T-cell (primary cell): ENCODE measurements at regions not wholly inside any gene's neighbourhood (a gene's known extent, or its start where the extent isn't known, plus 50 kb on each side); places are given as distances from the start of the nearest gene placed in this dataset.

Experiments
- ATAC-seq, 4 experiments: fragments of 200-7000 bp in 3 of 4; fragments of 150-1000 bp in 1 of 4; cut with Tn5 transposase; replicated peaks in 1 of 4; 1 replicate in 3 of 4; 2 replicates in 1 of 4; pipeline ENCODE4 v1.10.0; 2021; ENCODE audit warnings: moderate library complexity in 3 of 4, mild to moderate bottlenecking in 2 of 4, moderate number of reproducible peaks in 1 of 4
- CTCF ChIA-PET, 2 donors: fragments of 300-600 bp; sonication (Branson Sonifier 250); formaldehyde crosslinking; loops; one replicate each; lab custom pipeline; 2022; ENCODE audit warnings: antibody characterized with exemption in 2 of 2; lab: Charles Lee
- POLR2A ChIA-PET, 2 donors: fragments of 300-600 bp; sonication (Branson Sonifier 250); formaldehyde crosslinking; loops; one replicate each; lab custom pipeline; 2022; ENCODE audit warnings: antibody characterized with exemption in 2 of 2; lab: Charles Lee
- DNase-seq, 35 experiments: peaks; one replicate each; pipeline versions ENCODE4 v3.0.0 to v3.0.0-alpha.2; 2013 to 2023
- H3K27ac ChIP-seq: one replicate; pipeline ENCODE4 v1.5.1; 2013; ENCODE audit warnings: low read length
- H3K27me3 ChIP-seq, 2 experiments: replicated peaks in 1 of 2; 1 replicate in 1 of 2; 2 replicates in 1 of 2; pipeline versions ENCODE4 v1.6.1 to v1.7.0; 2013; ENCODE audit warnings: low read length in 1 of 2, mixed read lengths in 1 of 2; ENCODE audit not compliant: control insufficient read depth in 2 of 2, insufficient read depth in 2 of 2; ENCODE audit errors: extremely low read depth in 1 of 2
- H3K36me3 ChIP-seq, 2 donors: 1 replicate in 1 of 2; 2 replicates in 1 of 2; pipeline versions ENCODE4 v1.6.1 to v1.7.0; 2013; ENCODE audit warnings: low read length in 1 of 2; ENCODE audit not compliant: control insufficient read depth in 2 of 2, insufficient read depth in 1 of 2; ENCODE audit errors: extremely low read depth in 1 of 2
- H3K4me1 ChIP-seq, 2 experiments: 1 replicate in 1 of 2; 2 replicates in 1 of 2; pipeline versions ENCODE4 v1.6.1 to v1.7.0; 2013; ENCODE audit warnings: low read length in 2 of 2, mixed read lengths in 1 of 2; ENCODE audit not compliant: insufficient read depth in 2 of 2, control insufficient read depth in 1 of 2; ENCODE audit errors: extremely low read depth in 1 of 2
- H3K4me3 ChIP-seq, 2 donors: 1 replicate in 1 of 2; 2 replicates in 1 of 2; pipeline versions ENCODE4 v1.5.1 to v1.7.0; 2013; ENCODE audit warnings: mild to moderate bottlenecking in 2 of 2, low read length in 1 of 2, moderate library complexity in 1 of 2; ENCODE audit not compliant: control insufficient read depth in 1 of 2; ENCODE audit errors: extremely low read depth in 1 of 2
- H3K9me3 ChIP-seq: 2 replicates; pipeline ENCODE4 v1.7.0; 2013
- H3K27ac Mint-ChIP-seq, 2 donors: one replicate each; pipeline ENCODE4 v1.8.0; 2020 to 2021; ENCODE audit warnings: mild to moderate bottlenecking in 2 of 2, mixed read lengths in 2 of 2
- H3K27me3 Mint-ChIP-seq, 2 donors: one replicate each; pipeline ENCODE4 v1.8.0; 2021 to 2022; ENCODE audit warnings: mixed read lengths in 2 of 2
- H3K36me3 Mint-ChIP-seq: one replicate; pipeline ENCODE4 v1.8.0; 2021; ENCODE audit warnings: mixed read lengths
- H3K4me1 Mint-ChIP-seq, 3 donors: one replicate each; pipeline ENCODE4 v1.8.0; 2020 to 2022; ENCODE audit warnings: mixed read lengths in 3 of 3, mild to moderate bottlenecking in 1 of 3
- H3K4me3 Mint-ChIP-seq, 3 donors: one replicate each; pipeline ENCODE4 v1.8.0; 2020 to 2022; ENCODE audit warnings: mild to moderate bottlenecking in 3 of 3, mixed read lengths in 3 of 3, moderate library complexity in 3 of 3
- H3K9me3 Mint-ChIP-seq, 3 donors: one replicate each; pipeline ENCODE4 v1.8.0; 2020 to 2022; ENCODE audit warnings: mixed read lengths in 3 of 3
- WGBS: methylation state at CpG from one replicate; pipeline ENCODE4 v1.1.5; 2013; ENCODE audit warnings: missing lambda C conversion rate; ENCODE audit not compliant: insufficient coverage; 5-methylcytosine and 5-hydroxymethylcytosine counted together

DNA sequence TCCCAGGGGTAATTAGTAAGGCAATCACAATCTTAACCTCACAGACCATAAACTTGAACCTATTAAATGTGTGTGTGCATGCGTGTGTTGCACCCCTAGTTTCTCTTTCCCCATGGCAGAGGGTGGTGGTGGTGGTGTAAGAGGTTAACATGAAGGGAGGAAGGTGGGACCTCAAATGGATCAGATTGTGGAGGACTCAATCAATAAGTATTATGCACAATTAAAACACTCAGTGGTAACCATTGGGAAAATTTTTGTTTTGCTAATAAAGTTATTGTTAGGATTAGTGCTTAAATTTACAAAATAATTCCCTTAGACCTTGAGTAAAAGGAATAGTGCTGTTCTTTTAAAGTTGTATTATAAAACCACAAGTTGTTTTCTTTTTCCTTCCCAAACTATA, 283.0 kb downstream of the OLFM3 start:
- ChIA-PET CTCF (no interaction called here), POLR2A (no interaction called here)

DNA sequence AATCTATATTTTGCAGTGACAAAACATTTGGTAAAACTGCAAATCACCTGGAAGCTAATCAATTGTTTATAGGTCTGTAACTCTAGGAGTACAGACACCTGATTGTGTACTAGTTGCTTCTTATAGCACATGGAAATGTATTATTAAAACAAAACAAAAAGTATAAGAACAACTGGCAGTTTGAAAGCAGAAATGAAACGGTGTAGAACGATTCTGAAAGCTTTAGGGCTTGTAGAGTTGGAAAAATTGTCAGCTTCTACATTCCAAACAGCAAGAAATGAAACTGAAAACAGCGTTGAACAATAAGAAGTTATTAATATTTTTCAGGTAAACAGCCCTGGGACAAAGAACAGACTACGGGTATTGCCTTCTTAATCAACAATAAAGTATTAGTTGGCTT, 273.3 kb downstream of the OLFM3 start:
- H3K4me1 Mint-ChIP-seq = no peaks in the 10 kb centered on the region

More for the DNA sequence above, 283.0 kb downstream of the OLFM3 start:
- Histone ChIP-seq H3K4me1 (no peaks in the 10 kb centered on the region), H3K27me3 (no peaks in the 10 kb centered on the region), H3K36me3 (no peaks in the 10 kb centered on the region), H3K27ac (no peak overlapping the region), H3K4me3 (no peak overlapping the region), H3K9me3 (no peaks in the 10 kb centered on the region)
- Mint-ChIP-seq H3K27ac (no peak overlapping the region), H3K4me3 (no peak overlapping the region), H3K36me3 (no peaks in the 10 kb centered on the region), H3K27me3 (no peaks in the 10 kb centered on the region), H3K9me3 (peaks cover 0 to 4% (median 0%) of the 10 kb centered on the region in 3 donors), H3K4me1 (no peaks in the 10 kb centered on the region)
- no peak for DNase-seq
- WGBS = no CpG with 5 or more reads among the region's 1 CpG
- no peak for ATAC-seq

DNA sequence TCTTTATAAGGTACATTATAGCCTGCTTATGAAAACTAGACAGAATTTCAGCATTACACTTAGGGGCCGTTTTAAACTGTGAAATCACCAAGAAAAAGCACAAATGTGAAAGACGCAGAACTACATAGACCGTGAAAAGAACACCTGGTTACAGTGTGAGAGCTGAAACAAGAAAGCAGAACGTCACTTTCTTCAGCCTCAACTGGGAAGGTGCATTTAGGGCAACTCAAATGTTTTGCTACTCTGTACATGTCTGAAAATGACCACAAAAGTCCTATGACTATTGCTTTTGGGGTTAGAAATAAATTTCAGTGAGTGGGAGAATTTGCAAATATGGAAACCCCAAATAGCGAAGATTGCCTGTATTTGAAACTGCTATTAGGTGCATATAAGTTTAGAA, 268.7 kb downstream of the OLFM3 start:
- no peaks in the 10 kb centered on the region for H3K9me3 Mint-ChIP-seq
- peaks cover 0 to 5% of the 10 kb centered on the region in 2 donors for H3K27me3 Mint-ChIP-seq
- Histone ChIP-seq H3K4me1 (no peaks in the 10 kb centered on the region), H3K4me3 (no peak overlapping the region), H3K27me3 (no peaks in the 10 kb centered on the region), H3K9me3 (no peaks in the 10 kb centered on the region), H3K27ac (no peak overlapping the region), H3K36me3 (no peaks in the 10 kb centered on the region)
- H3K4me1 Mint-ChIP-seq = no peaks in the 10 kb centered on the region
- ATAC-seq = no peak
- no peak overlapping the region for H3K4me3 Mint-ChIP-seq
- no peaks in the 10 kb centered on the region for H3K36me3 Mint-ChIP-seq
- POLR2A ChIA-PET = no interaction called here
- CTCF ChIA-PET = no interaction called here
- WGBS = 100% methylated on average over 1 of the region's 5 CpGs
- no peak overlapping the region for H3K27ac Mint-ChIP-seq
- DNase-seq = no peak

More for the DNA sequence above, 273.3 kb downstream of the OLFM3 start:
- H3K27ac Mint-ChIP-seq = no peak overlapping the region
- no peak overlapping the region for H3K27ac ChIP-seq
- CTCF ChIA-PET = no interaction called here
- no CpG with 5 or more reads among the region's 4 CpGs for WGBS
- no peaks in the 10 kb centered on the region for H3K27me3 ChIP-seq
- POLR2A ChIA-PET = no interaction called here
- H3K27me3 Mint-ChIP-seq = peaks cover 0 to 4% of the 10 kb centered on the region in 2 donors
- H3K9me3 Mint-ChIP-seq = no peaks in the 10 kb centered on the region
- no peaks in the 10 kb centered on the region for H3K4me1 ChIP-seq
- H3K4me3 Mint-ChIP-seq = no peak overlapping the region
- H3K9me3 ChIP-seq = no peaks in the 10 kb centered on the region
- no peaks in the 10 kb centered on the region for H3K36me3 ChIP-seq
- DNase-seq (no peak), ATAC-seq (no peak)
- H3K4me3 ChIP-seq = no peak overlapping the region
- no peaks in the 10 kb centered on the region for H3K36me3 Mint-ChIP-seq

DNA sequence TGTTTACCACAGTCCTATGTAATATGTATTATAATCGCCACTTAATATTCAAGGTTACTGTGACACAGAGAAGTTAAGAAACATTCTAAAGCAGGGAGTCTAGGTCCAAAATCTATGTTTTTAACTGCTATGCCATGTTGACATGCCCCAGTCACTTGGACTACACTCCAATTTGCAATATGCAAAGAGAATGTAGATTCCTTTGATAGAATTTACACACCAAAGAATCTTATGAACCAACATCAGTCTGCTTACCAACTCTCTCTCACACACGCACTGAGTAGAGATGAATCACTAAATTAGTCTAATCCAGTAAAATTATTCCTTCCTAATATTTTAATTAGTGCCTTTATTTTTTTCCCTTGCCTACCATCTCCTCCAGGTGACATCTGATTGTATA, 266.2 kb downstream of the OLFM3 start:
- DNase-seq = no peak
- Mint-ChIP-seq H3K4me1 (no peaks in the 10 kb centered on the region), H3K27ac (no peak overlapping the region), H3K9me3 (no peaks in the 10 kb centered on the region), H3K4me3 (no peak overlapping the region), H3K27me3 (peaks cover 0 to 15% of the 10 kb centered on the region in 2 donors), H3K36me3 (no peaks in the 10 kb centered on the region)
- no peaks in the 10 kb centered on the region for H3K36me3 ChIP-seq
- CTCF ChIA-PET = no interaction called here
- H3K27me3 ChIP-seq = no peaks in the 10 kb centered on the region
- H3K9me3 ChIP-seq = no peaks in the 10 kb centered on the region
- no peak for ATAC-seq
- POLR2A ChIA-PET = no interaction called here
- WGBS = no CpG with 5 or more reads among the region's 2 CpGs
- no peak overlapping the region for H3K4me3 ChIP-seq
- no peak overlapping the region for H3K27ac ChIP-seq
- no peaks in the 10 kb centered on the region for H3K4me1 ChIP-seq

DNA sequence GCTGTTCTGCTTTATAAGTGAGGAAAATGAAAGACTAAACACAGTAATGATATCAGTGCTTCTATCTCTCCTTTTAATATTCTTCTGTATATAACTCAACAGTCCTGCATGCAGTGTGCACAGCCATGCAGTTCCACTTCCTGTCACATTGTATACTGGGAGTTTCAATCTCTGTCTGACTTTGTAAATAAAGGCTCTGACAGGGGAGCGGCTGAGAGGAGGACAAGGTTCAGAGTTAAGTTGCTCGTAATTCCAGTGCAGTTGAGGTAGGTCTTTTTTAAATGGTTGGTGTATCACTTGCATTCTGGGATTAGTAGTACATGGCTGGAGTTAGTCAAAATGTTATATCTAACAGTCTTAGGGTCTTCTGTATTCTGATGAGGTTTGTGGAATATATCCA, 264.5 kb downstream of the OLFM3 start:
- Histone ChIP-seq H3K9me3 (no peaks in the 10 kb centered on the region), H3K4me1 (no peaks in the 10 kb centered on the region), H3K4me3 (no peak overlapping the region), H3K27me3 (no peaks in the 10 kb centered on the region), H3K36me3 (no peaks in the 10 kb centered on the region), H3K27ac (no peak overlapping the region)
- ChIA-PET CTCF (interaction anchor here in 1 of 2 donors (0.7 kb wide), 1 partner anchor 9 kb away, joined by 3 read pairs; no protein-coding TSS in a partner anchor), POLR2A (no interaction called here)
- H3K4me1 Mint-ChIP-seq = no peaks in the 10 kb centered on the region
- peaks cover 0 to 15% of the 10 kb centered on the region in 2 donors for H3K27me3 Mint-ChIP-seq
- H3K36me3 Mint-ChIP-seq = no peaks in the 10 kb centered on the region
- WGBS = 100% methylated on average over 1 of the region's 2 CpGs
- no peak overlapping the region for H3K4me3 Mint-ChIP-seq
- DNase-seq (no peak), ATAC-seq (no peak)
- no peak overlapping the region for H3K27ac Mint-ChIP-seq
- no peaks in the 10 kb centered on the region for H3K9me3 Mint-ChIP-seq

DNA sequence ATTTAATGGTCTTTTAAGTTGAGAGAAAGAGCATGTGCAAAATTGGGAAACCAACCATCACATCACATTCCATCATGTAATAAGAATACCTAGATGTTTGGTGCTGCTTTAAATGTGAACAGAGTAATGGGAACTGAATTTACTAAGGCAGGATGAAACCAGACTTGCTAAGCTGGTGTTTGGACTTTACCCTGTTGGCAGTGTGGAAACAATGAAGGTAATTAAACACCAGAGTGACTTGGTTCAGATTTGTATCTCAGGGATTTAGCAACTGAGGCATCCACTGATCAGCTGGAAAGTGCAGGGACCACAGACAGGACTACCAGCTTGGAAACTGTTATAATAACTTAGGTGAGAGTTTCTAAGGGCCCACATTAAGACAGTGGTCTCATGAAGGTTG, 263.4 kb downstream of the OLFM3 start:
- H3K27me3 Mint-ChIP-seq = peaks cover 0 to 15% of the 10 kb centered on the region in 2 donors
- ChIA-PET POLR2A (no interaction called here), CTCF (no interaction called here)
- no peaks in the 10 kb centered on the region for H3K9me3 ChIP-seq
- DNase-seq (no peak), ATAC-seq (no peak)
- no peaks in the 10 kb centered on the region for H3K4me1 ChIP-seq
- no peak overlapping the region for H3K27ac Mint-ChIP-seq
- H3K4me3 ChIP-seq = no peak overlapping the region
- H3K9me3 Mint-ChIP-seq = no peaks in the 10 kb centered on the region
- no peaks in the 10 kb centered on the region for H3K4me1 Mint-ChIP-seq
- H3K36me3 Mint-ChIP-seq = no peaks in the 10 kb centered on the region
- H3K27me3 ChIP-seq = no peaks in the 10 kb centered on the region
- no peak overlapping the region for H3K4me3 Mint-ChIP-seq
- no peaks in the 10 kb centered on the region for H3K36me3 ChIP-seq
- no peak overlapping the region for H3K27ac ChIP-seq

DNA sequence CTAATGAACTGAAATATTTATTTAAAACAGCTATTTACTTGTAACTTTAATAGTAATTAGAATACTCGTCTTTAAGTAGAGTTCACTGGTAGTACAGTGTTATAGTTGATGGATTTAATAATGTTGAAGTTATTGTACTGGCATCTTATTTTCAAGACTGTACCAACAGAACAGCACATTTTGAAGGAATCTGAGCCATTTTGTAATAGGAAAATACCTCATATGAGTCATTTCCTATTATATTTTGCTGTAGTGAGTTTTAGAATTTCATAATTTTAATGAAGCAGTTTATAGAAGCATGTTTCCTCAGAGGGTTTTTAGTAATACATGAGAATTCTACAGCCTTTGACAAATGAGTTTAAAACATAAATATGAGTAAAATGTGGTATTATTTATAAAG, 258.3 kb downstream of the OLFM3 start:
- Mint-ChIP-seq H3K9me3 (no peaks in the 10 kb centered on the region), H3K27me3 (peaks cover 0 to 6% of the 10 kb centered on the region in 2 donors), H3K27ac (no peak overlapping the region), H3K4me3 (no peak overlapping the region), H3K4me1 (no peaks in the 10 kb centered on the region), H3K36me3 (no peaks in the 10 kb centered on the region)
- ATAC-seq = no peak
- Histone ChIP-seq H3K4me1 (no peaks in the 10 kb centered on the region), H3K27me3 (no peaks in the 10 kb centered on the region), H3K27ac (no peak overlapping the region), H3K9me3 (no peaks in the 10 kb centered on the region), H3K4me3 (no peak overlapping the region), H3K36me3 (no peaks in the 10 kb centered on the region)
- no CpG with 5 or more reads among the region's 1 CpG for WGBS
- DNase-seq = no peak
- CTCF ChIA-PET = no interaction called here
- POLR2A ChIA-PET = no interaction called here
